ENCODE measurements at regions not wholly inside any gene's neighbourhood (a gene's known extent, or its start where the extent isn't known, plus 50 kb on each side); places are given as distances from the start of the nearest gene placed in this dataset.

DNA sequence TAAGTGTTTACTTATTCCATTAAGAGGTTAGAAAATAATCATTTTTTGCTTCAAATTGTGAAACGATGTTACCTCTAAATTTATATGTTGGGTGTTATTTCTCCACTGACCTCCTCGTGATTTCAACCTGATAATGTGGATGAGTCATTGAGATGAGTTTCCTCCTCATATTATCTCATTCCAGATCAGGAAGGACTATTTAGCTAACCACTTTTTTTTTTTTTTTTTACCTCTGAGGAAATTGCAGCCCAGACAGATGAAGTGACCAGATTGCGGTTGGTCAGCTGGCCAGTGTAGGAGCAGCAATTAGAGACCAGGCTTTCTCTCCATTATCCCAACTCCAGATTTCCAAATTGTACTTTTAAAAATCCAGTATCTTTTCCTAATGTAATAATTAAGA is 248.7 kb downstream of the FZD1 start:
- H3K27ac ChIP-seq = no peak overlapping the region
- 63 to 88% methylated on average over 3 of the region's 3 CpGs for WGBS, 2 donors (ENCODE audit: low coverage in 1 of 2)
- no peaks in the 10 kb centered on the region for H3K9me3 ChIP-seq
- no peak overlapping the region for H3K4me3 ChIP-seq
- TF ChIP-seq EP300 (IDR thresholded peaks at IDR 0.05) = no peak
- TF ChIP-seq CTCF (IDR thresholded peaks at IDR 0.05) = no peak
- no peak for TF ChIP-seq POLR2A (IDR thresholded peaks at IDR 0.05)
- no peak for TF ChIP-seq POLR2AphosphoS5 (IDR thresholded peaks at IDR 0.05)
- no peak for ATAC-seq
- no peaks in the 10 kb centered on the region for H3K27me3 ChIP-seq
- no peaks in the 10 kb centered on the region for H3K4me1 ChIP-seq
- H3K36me3 ChIP-seq = no peaks in the 10 kb centered on the region

DNA sequence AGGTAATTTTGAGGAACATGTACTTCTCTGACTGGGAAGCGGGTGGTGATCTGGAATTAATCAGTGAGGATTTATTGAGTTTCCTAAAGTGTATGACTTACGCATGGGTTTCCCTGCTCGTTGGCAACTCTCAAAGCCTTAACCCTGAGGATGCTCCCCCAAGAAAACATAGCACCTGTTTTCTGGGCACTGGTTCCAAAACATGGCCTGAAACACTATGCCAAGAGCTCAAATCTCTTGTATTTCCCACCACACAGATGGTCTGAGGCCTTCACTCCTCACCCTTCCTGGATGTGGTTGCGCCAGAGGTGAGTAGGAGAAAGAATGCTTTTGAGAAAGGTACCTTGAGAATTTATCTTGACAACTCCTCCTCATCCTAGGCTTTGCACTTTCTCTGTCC is 250.4 kb downstream of the FZD1 start:
- TF ChIP-seq POLR2A (IDR thresholded peaks at IDR 0.05) (no peak), EP300 (IDR thresholded peaks at IDR 0.05) (no peak), CTCF (IDR thresholded peaks at IDR 0.05) (no peak), POLR2AphosphoS5 (IDR thresholded peaks at IDR 0.05) (no peak)
- Histone ChIP-seq H3K9me3 (no peaks in the 10 kb centered on the region), H3K36me3 (no peaks in the 10 kb centered on the region), H3K27me3 (no peaks in the 10 kb centered on the region), H3K4me1 (no peaks in the 10 kb centered on the region), H3K27ac (no peak overlapping the region), H3K4me3 (no peak overlapping the region)
- ATAC-seq = no peak
- 88 to 90% methylated on average over 4 of the region's 4 CpGs for WGBS, 2 donors (ENCODE audit: low coverage in 1 of 2)

DNA sequence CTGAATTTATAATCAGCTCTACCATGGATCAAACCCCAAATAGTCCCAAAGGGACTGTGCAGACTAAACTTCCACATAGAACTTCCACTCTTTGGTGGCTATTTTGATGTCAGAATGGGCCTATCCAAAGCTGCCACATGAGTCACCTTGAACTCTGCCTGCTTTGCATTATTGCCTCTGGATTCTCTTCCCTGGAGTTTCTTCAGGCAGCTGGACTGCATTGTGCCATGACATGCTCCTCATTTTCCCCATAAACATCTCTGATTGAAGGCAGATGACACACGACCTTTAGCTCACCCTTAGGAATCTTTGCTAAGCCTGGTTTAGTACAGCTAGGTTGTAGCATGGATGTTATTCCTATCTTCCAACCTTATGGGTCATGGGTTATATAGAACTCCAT is 251.7 kb downstream of the FZD1 start:
- no peak for ATAC-seq
- H3K36me3 ChIP-seq = no peaks in the 10 kb centered on the region
- TF ChIP-seq CTCF (IDR thresholded peaks at IDR 0.05) (no peak), POLR2AphosphoS5 (IDR thresholded peaks at IDR 0.05) (no peak)
- no peaks in the 10 kb centered on the region for H3K27me3 ChIP-seq
- H3K4me3 ChIP-seq = no peak overlapping the region
- 88% methylated on average over 1 of the region's 1 CpG; no CpG with 5 or more reads in 1 of the 2 donors for WGBS, 2 donors (ENCODE audit: low coverage in 1 of 2)
- no peaks in the 10 kb centered on the region for H3K9me3 ChIP-seq
- H3K4me1 ChIP-seq = no peaks in the 10 kb centered on the region
- H3K27ac ChIP-seq = no peak overlapping the region

- Histone ChIP-seq H3K4me1 (no peaks in the 10 kb centered on the region), H3K4me3 (no peak overlapping the region), H3K27ac (no peak overlapping the region), H3K27me3 (no peaks in the 10 kb centered on the region), H3K9me3 (no peaks in the 10 kb centered on the region), H3K36me3 (no peaks in the 10 kb centered on the region)
- 43 to 64% methylated on average over 1 of the region's 1 CpG for WGBS, 2 donors (ENCODE audit: low coverage in 1 of 2)
- TF ChIP-seq POLR2AphosphoS5 (IDR thresholded peaks at IDR 0.05) = no peak
- no peak for TF ChIP-seq POLR2A (IDR thresholded peaks at IDR 0.05)
- TF ChIP-seq CTCF (IDR thresholded peaks at IDR 0.05) = no peak
- TF ChIP-seq EP300 (IDR thresholded peaks at IDR 0.05) = no peak
- ATAC-seq = no peak
These were observed 253.1 kb downstream of the FZD1 start for GRCh38 chr7:91517201-91517785.

DNA sequence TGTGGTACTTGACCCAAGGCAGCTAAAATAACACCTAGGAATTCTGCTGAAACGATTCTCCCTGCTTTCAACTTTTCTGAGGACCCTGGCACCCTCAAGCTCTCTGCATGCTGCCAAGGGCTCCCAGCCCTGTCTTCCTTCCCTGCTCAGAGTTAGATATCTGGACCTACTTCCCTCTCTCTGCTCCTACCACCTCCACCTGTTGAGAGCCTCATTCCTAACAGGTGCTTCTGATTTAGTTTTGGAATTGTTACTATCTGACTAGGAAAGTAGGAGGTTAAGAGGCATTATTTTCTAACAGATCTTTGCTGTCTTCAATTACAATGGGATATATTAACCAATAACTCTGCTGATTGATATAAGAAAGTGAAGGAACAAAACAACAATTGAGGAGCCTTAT is 253.8 kb downstream of the FZD1 start:
- no peak for ATAC-seq
- Histone ChIP-seq H3K9me3 (no peaks in the 10 kb centered on the region), H3K27me3 (no peaks in the 10 kb centered on the region), H3K4me1 (no peaks in the 10 kb centered on the region), H3K27ac (no peak overlapping the region), H3K4me3 (no peak overlapping the region), H3K36me3 (no peaks in the 10 kb centered on the region)
- TF ChIP-seq POLR2A (IDR thresholded peaks at IDR 0.05) (no peak), POLR2AphosphoS5 (IDR thresholded peaks at IDR 0.05) (no peak), EP300 (IDR thresholded peaks at IDR 0.05) (no peak), CTCF (IDR thresholded peaks at IDR 0.05) (no peak)
- WGBS, 2 donors (ENCODE audit: low coverage in 1 of 2) = 71 to 100% methylated on average over 1 of the region's 1 CpG

All from gastroesophageal sphincter (tissue), 4 donors.